Dermis microvascular lymphatic vessel endothelial cell (primary cell): ENCODE measurements at regions not wholly inside any gene's neighbourhood (a gene's known extent, or its start where the extent isn't known, plus 50 kb on each side); places are given as distances from the start of the nearest gene placed in this dataset.

Experiments used
- DNase-seq, 2 donors: peaks; one replicate each; pipeline versions ENCODE4 v3.0.0 to v3.0.0-alpha.2; 2010; ENCODE audit warnings: low read depth in 2 of 2

DNA sequence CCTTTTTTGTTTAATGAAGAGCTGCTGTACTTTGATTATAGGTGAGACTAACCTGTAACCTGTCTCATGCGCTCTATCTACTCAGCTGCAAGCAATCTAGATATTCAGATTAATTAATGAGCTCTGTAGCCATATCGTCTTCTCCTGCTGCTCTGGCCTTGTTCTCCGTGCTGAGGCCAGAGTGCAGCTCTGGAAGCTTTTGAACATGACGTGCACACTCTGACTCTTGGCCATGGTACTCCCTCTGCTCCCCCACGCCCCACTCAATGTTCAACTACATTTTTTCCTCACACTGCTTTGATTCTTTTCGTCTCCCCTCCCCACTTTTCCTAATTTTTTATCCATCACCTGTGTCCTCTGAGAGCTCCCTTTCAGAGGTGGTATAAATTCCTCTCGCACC, 751.8 kb downstream of the FGF9 start:
- DNase-seq = no peak

DNA sequence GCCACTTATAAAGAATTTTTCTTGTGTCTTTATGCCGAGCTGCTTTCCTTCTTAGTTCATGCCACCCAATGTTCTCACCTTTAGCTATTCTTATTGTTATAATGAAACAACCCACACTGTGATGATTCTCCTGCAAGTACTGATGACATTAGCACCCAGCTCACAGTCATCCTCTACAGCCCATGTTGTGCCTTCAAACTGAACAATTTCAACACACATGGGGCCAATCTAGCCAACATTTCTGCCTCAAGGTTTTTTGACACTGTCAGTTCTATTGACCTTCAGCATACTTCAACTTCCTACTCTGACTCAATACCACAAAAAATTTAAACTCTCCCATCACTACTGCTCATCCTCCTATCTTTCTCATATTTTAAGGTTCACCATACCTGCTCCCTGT, 752.4 kb downstream of the FGF9 start:
- DNase-seq = no peak

DNA sequence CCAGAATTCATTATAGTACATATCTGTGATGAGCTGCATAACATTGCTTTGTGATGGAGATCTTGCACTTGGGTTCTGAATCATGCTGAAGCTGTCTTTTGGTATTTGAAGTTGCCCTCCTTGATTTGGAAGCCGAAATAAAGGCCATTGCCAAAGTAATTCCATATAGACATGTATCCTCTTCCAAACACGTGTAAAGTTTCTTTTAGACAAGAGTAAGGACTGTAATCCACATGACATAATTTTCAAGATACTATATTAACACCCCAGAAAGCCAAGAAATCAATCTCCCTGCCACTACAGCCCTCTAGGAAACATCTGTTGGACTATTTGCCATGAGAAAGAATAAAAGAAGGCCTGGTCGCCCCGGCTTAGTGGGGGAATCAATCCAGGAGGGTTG, 754.2 kb downstream of the FGF9 start:
- DNase-seq = no peak

DNA sequence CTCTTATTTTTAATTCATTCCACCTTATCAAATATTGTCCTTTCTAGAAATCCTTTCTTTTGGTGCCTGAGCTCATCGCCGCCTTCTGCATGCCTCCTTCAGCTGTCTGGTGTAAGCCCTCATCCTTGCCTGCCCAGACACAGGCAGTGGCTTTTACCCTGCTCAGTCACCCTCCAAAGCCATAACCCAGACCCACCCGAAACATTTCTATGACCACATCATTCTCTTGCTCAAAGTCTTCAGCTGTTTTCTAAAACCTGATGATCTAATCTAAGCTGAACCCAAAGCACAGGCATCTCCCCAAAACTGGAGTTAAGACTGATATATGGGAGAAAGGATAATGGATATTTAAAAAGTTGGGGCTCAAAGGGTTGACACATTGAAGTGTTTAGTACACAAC, 753.7 kb upstream of the SGCG start:
- DNase-seq = no peak

DNA sequence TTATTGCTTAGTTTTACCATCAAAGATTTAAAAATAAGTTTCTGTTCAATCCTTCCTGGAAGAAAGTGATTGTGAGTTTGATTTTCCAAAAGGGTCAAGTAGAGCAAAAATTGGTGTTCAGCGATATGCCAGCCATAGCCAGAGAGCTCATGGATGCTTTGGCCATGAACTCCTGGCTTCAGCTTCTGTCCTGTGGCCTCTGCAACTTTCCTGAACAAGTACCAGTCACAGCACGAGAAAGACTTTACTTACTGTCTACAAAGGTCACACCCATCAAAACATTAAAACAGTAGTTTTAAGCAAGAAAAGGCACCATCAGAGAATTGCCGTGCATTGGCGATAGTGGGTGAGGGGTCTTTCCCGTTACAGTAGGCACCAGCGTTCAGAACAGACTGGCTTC, 753.0 kb upstream of the SGCG start:
- DNase-seq = no peak

DNA sequence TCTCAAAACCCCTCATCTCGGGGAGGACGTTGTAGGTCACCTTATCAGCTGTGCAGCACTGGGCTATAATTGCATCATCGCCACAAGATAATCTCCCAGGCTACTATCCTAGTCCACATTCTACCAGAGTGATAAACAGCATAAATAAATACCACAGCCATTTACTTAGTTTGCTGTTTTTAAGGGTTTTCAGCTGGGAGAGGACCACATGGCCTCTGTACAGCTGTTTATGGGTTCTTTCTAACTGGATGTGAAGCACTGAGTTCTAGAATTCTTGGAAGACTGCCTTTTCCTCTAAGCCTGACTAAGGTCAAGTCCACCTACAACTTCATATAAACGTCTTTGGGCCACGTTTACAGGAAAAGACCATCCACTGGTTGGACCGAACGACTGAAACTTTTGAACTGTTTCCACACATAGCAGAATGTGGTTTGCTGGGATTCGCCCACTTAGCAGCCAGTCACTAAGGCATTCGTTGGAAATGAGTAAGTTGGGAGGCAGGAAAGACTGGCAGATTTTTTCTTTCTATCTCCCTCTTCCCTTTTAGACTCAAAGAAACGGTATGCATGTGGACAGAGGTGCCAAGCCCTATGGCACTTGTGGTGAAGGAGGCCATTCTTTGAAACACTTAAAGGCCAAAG, 752.5 kb upstream of the SGCG start:
- no peak for DNase-seq

DNA sequence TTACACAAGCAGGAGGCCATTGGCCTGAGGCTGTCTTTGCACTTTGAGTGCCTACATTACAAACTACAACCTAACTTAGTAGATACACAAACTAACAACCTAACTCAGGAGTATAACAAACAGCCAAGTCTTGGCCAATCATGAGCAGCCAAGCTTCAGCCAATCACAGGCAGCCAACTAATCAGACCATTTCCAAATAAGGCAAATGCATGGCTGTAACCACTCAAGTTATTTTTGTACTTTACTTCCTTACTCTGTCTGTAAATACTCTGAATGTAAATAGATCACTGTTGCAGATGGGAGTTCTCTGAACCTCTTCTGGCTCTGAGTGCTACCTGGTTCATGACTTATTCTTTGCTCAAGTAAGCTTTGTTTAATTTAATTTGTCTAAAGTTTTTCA, 748.1 kb upstream of the SGCG start:
- DNase-seq = no peak

DNA sequence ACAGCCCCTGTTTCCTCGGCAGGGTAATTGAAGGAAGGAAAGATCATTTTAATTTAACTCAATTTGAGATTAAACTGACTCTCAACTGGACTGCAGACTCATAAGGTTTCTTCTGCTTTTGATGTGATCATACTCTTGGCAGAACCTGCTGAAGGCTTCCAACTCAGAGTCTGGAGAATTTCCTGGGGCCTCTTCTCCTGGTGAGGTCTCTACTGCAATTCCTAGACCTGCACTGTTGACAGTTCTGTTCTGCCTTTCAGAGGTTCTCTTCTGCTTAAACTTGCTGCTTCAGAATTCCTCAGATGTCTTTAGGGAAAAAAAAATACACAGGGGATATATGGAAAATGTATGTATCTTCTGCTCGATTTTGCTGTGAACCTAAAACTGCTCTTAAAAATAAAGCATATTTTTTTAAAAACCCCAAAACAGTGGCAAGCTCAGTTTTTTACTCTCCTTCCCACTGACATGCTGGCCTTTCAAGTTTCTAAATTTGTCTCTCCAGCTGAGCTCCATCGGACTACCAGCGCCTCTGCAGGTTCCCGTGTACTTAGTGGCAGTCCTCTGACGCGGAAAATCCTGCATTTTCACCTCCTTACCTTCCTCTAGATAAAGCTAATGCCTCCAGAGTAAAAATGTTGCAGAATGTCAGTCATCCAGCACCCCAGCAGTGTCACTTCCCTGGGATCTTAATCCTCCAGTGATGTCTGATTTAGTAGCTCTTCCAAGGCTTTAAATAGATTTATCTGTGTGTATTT, 733.5 kb upstream of the SGCG start:
- no peak for DNase-seq

DNA sequence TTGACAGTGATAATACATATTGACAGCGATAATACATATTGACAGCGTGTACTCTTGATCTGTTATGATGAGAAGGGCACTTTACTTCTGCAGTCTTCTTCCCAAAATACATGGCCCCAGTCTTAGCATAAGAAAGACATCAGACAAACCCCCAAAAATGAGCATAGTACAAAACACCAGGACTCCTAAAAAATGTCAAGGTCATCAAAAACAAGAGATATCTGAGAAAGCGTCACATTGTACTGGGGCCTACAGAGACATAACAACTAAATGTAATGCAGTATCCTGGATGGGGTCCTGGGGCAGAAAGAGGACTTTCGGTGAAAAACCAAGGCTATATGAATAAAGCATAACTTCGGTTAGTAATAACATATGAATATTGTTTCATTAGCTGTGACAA, 731.5 kb upstream of the SGCG start:
- DNase-seq = no peak

DNA sequence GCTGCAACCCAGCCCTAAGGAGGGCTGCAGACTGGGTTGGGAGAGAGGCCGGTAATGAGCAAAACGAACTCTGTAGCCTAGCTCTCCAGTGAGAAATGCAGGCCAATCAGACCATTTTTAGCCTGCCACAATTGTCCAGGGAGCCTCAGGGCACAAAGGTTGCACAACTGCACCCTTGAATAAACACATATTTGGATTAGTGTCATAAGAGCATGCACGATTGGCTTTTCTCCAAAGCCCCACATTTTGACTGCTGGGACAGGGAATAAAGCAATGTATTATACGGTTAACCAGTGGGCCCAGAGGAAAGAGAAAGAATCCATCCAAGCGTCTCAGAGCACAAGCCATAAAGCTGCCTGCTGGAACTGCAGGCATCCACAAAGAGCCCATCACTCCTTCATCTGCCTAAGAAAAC, 729.4 kb upstream of the SGCG start:
- no peak for DNase-seq

DNA sequence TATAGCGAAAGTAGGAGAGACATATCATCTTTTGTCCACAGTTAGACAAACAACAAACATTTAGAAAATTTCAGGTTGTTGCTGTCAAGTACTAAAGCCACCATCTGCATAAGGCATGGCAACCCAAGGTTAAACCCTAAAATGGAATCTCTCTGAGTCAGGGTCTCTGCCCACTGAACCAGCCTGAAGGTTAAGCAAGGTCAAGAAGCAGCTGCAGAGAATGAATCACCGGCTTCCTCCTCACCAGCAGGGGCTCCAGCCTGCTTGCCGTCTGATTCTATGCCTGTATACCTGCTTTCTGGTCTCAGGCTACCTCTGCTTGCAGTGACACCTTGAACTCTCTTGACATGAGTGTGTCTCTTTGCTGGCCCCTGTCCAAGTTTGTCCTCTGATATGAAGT, 726.2 kb upstream of the SGCG start:
- no peak for DNase-seq

DNA sequence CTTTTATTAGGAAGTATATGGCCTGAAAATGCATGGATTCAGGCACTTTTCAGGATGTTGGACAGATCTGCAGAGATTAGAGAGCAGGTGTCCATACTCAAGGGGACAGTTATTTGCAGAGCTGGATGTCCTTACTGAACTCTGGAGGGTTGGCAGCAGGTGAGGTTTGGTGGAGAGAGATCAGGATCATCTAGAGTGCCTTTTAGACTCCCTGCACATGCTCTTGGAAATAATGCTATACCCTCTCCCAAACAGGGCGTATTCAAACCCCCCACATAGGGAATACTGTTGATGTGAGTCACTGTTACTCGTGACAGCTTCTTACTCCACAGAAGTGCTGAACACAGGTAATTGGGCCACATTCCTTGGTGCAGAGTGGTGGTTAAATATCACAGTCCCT, 725.7 kb upstream of the SGCG start:
- no peak for DNase-seq

DNA sequence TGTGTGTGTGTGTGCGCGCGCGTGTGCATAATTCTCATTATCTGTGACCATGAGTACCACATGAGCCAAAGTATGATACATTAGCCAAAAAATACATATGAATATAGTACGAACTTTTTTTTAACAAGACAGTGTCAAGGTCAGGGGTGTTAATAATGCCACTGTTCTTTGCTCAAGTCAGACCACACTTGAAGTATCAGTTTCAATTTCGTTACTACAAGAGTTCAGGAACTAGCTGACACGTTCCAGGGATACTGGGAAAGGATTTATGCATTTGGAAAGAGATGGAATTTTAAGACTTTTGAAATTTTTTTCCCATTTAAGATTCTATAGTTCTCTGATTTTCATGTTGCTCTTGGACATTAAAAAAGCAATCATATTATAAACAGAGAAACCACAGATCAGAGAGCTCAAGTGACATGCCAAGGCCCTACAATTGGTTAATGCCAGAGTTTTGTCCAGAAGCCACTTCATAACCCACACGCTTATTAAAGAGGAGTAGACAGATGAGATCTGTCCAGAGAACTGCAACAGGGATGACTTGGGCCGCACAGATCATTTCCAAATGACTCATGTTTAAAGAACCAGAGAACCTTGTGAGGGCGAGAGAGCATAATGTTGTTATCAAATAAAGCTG, 718.8 kb upstream of the SGCG start:
- no peak for DNase-seq

DNA sequence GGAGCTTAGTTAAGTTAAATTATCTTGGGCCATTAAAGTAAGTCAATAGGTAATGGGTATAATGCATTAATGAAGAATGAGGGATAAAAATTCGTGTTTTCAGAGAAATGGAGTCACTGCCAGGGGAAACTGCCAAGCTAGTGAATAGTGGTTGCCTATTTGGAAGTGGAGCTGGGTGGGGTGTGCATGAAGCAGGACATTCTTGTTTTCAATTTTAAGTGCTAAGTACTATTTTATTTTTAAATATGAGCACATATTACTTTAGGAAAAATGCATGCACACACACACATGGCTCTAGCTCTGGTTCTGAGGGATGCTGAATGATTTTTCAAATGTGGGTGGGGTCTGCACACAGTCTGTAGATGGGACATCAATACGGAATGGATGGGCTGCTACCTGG, 717.7 kb upstream of the SGCG start:
- DNase-seq = no peak

DNA sequence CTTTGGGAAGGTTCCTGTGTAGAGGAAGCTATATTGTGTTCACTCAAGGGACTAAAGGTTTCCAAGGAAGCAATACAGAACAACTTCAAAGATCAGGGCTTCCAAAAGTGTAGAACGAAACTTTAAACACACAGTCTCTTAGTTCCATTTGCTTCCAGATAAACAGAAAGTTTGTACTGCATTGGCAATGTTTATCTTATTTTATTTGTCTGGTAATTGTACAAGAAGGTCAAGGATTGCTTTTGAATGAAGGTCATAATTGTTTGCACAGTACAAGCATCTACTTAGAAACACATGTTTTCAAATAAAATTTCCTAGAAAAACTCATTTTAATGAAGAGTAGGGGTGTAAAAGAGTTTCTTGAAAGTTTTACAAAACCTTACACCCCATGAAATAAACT, 712.7 kb upstream of the SGCG start:
- DNase-seq = no peak

DNA sequence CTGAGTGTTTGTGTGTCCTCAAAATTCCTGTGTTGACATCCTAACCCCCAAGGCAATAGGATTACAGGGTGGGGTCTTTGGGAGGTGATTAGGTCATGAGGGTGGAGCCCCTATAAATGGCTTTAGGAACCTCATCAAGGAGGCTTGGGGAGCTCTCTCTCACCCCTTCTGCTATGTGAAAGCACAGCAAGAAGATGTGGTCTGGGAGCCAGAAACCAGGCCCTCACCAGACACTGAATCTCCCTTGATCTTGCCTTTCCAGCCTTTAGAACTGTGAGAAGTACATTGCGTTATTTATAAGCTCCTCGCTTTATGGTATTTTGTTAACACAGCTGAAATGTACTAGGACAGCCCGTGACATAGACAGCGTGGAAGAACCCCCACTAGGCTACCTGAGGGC, 712.0 kb upstream of the SGCG start:
- DNase-seq = no peak

DNA sequence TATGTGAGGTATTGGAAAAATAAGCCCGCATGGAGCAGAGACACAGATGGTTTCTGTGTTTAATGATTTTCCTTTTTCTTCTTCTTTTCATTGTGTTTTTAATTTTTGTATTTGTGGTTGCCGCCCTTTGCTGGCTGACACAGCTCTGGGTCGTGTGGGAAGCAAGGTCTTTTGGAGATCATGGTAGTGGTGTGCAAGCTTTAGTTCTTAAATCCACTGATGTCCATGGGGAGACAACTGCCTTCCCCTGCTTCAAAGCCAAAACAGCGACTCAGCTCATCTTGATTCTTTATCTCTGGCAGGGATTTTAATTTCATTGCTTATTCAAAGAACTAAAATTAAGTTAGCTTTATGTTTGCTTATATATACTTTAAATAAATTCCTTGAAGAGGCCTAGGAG, 711.3 kb upstream of the SGCG start:
- DNase-seq = no peak

DNA sequence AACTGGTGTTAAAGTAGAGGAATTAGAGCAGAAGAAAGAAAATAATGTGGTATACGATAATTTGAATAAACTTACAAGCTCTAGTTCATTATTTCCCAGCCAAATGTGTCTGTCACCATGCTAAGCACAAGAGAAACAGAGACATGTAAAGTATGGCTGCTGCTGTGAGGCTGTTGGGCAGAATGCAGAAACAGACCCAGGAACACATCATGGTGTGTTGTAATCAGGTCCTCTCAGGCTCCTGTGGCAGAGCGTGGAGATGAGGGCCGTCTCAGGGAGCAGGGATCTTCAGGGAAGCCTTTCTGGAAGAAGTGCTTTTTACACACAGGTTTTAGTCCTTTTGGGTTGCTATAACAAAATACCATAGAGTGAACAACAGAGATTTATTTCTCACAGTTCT, 710.7 kb upstream of the SGCG start:
- DNase-seq = no peak

DNA sequence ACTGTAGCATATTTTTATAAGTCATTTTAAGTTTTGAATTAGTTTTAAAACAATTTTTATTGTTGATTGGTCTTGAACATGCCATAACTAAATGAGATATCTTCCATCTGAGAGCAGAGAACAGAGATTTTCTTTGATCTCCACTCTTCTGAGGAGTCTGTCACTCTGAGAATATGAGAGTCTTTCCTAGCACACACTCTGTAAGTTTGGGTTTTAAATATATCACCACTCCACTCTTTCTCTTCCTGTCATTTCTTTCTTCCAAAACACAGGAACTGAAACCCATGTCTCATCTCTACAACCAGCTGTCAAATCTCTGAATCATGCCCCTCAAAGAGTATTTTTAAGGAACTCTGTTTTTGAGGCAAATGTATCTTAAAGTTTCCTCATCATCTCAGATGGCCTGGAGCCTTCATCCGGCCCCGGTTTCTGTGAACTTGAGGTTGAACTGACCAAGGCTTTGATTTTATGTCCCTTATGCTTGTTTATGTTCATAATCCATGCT, 698.2 kb upstream of the SGCG start:
- DNase-seq = no peak

DNA sequence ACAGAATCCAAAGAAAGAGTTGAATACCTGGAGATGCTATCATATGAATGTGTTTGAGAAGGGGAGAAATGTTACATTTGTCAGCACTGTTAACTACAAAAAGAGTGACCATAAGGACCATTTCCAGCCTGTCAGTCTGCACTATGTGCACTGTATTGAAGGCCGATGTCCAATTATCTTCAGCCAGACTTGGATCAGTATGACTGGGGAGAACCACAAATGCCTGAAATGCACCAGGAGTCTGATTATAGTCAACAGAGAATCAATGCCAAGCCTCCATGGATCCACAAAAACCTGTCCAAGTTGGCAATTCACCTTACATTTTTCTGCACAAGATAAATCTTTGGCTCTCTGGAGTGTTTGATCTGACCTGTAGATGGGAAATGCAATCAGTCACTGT, 697.5 kb upstream of the SGCG start:
- DNase-seq = no peak

DNA sequence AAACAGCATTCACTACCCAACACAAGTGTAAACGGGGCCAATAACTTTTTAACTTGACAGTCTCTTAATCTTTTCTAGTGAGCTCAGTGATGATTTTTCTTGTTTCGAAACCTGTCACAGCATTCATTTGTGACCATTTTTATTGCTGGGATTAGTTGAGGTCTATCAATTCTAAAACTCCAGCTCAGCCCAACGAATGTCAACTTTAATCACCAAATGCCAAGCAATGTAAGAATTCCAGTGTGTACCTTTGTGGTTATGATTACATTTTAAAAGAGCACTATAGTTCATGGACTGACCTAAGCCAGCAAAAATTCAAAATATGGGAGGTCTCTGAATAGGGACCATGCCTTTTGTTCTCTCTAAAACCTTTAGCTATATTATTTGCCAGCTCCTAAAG, 694.3 kb upstream of the SGCG start:
- DNase-seq = no peak

DNA sequence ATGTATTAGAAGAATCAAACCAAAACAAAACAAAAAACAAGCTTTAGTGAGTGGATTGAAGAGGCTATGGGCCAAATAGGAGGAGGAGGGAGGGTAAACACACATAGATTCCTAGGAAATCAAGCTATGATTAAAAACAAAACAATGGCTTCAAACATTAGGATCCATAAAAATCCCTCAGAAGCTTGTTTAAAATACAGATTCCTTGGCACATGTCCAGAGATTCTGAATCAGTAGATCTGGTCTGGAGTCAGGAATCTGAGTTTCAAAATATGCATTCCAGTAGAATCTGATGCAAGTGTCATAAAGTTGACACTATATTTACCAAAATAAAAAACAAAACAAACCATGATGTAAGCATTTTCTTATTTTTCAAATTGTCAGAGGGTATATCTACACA, 692.8 kb upstream of the SGCG start:
- no peak for DNase-seq

DNA sequence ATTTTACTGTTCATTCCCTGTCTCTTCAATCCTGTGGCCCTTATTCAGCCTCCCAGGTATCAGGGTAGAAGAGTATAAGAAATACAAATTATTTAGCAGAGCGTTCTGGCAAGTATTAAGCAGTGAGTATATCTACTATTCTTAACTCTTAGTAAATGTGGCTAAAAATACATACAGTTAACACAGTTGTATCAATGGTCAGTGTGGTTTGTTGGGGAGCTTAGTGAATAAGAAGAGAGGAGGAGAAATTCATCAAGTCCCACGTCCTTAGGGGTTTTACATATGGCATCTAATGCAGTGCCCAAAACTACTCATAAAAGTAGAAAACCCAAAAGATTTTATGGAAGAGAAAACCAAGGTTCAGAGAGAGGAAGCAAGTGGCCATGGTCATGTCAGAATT, 691.0 kb upstream of the SGCG start:
- no peak for DNase-seq
